GM13977 (cell line): ENCODE measurements at regions not wholly inside any gene's neighbourhood (a gene's known extent, or its start where the extent isn't known, plus 50 kb on each side); places are given as distances from the start of the nearest gene placed in this dataset.

ENCODE experiments used
- DNase-seq: peaks from one replicate; pipeline ENCODE4 v3.0.0; 2012; ENCODE audit warnings: low spot score
- in situ Hi-C: fragments of 300-500 bp; cut with MboI; formaldehyde crosslinking; loops from one replicate; pipeline ENCODE4 v1.12.0; 2022; ENCODE audit warnings: low sequenced_read_pairs, low pct_unique_long_range_greater_than_20kb, mixed read lengths, inconsistent platforms; ENCODE audit not compliant: unreplicated experiment
- TF ChIP-seq, protein P1 (sequence below): IDR thresholded peaks from 2 replicates; pipeline ENCODE4 v1.5.1; 2012; ENCODE audit warnings: mild to moderate bottlenecking, control low read depth; ENCODE audit not compliant: insufficient read depth; ENCODE audit errors: extremely low read depth, missing control alignments

DNA sequence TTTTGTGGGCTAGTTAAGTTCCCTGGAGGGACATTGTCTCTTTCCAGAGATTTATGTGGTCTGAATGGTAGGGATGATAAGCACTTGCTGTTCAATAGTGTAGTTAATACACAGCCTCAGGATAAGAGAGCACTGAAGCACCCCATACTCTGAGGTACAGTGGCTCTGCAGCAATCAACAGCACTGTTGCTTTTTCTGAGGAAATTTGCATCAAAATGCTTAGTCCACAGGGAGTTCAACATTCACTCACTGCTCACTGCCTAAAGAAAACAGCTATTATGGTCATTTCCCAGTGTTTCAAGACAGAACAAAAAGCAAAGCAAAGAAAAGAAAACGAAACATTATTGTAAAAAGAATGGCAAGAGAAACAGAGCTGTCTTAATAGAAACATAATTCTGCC lies 441.9 kb downstream of the PLOD2 start:
- in situ Hi-C loops: no loop called here
- no peak for DNase-seq
- TF ChIP-seq, protein P1, sequence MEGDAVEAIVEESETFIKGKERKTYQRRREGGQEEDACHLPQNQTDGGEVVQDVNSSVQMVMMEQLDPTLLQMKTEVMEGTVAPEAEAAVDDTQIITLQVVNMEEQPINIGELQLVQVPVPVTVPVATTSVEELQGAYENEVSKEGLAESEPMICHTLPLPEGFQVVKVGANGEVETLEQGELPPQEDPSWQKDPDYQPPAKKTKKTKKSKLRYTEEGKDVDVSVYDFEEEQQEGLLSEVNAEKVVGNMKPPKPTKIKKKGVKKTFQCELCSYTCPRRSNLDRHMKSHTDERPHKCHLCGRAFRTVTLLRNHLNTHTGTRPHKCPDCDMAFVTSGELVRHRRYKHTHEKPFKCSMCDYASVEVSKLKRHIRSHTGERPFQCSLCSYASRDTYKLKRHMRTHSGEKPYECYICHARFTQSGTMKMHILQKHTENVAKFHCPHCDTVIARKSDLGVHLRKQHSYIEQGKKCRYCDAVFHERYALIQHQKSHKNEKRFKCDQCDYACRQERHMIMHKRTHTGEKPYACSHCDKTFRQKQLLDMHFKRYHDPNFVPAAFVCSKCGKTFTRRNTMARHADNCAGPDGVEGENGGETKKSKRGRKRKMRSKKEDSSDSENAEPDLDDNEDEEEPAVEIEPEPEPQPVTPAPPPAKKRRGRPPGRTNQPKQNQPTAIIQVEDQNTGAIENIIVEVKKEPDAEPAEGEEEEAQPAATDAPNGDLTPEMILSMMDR: no peak

DNA sequence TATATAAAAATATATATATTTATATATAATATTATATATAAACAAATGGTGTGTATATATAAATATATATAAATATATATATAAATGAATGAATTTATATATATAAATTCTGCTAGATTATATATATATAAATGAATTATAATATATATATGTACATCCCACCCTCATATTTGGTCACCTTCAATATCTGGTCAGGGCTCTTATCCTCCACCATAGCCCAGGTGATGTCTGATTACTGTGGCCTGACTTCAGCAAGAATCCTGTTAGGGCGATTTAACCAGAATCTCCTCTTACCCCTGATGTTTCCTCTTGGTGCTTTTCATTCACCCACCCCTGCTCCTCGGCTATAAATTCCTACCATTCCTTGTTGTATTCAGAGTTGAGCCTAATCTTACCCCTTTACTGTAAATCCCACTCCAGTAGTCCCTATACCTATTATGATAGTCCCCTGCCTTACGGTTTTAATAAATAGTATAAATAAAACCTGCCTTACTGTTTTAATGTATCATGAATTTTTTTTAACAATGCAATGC lies 439.6 kb downstream of the PLOD2 start:
- TF ChIP-seq, protein P1: no peak
- in situ Hi-C loops: no loop called here
- DNase-seq: no peak

DNA sequence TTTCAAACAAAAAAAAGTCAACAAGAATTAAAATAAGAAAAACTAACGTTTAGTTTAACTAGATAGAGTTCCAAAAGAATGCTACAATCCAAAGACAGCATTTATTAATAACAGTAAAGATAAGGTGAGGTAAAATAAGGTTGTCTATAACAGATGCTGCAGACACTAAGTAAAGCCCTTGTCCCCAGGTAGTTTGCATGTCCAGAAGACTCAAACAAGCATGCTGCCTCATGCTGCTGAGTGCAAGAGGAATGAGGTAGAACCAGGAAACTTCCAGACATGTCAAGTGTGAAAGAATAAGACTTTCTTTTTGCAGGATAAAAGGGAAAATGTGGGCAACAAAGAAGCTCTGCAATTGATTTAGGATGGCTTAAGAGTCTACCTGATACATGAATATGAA lies 439.2 kb downstream of the PLOD2 start:
- TF ChIP-seq, protein P1: no peak
- DNase-seq: no peak
- in situ Hi-C loops: no loop called here

DNA sequence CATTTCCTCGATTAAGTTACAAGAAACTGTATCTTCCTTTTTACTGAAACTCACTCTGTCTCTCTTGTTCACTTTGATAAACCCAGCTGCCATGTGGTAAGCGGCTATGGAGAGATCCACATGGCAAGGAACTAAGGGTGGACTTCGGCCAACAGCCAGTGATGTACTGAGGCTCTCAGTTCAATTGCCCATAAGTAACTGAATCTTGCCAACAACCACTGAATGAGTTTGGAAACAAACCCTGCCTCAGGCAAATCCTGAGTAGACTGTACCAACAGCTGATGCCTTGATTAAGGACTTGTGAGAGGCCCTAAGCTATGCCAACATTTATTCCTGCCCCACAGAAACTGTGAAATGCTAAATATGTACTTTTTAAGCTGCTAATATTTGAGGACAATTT lies 433.5 kb downstream of the PLOD2 start:
- DNase-seq: no peak
- TF ChIP-seq, protein P1: no peak
- in situ Hi-C loops: no loop called here

DNA sequence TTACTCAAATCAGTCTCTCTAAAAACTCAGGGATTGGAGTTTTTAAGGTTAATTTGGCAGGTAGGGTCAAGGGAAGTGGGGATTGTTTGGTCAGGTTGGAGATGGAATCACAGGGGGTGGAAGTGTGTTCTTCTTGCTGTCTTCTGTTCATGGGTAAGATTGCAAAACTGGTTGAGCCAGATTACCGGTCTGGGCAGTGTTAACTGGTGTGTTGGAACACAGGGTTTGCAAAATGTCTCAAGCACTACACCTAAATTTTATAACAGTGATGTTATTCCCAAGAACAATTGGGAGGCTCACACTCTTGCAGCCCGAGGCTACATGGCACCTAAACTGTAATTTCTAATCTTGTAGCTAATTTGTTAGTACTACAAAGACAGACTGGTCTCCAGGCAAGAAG lies 425.4 kb downstream of the PLOD2 start:
- TF ChIP-seq, protein P1: no peak
- no peak for DNase-seq
- in situ Hi-C loops: no loop called here

- no peak for DNase-seq
- in situ Hi-C loops: no loop called here
- TF ChIP-seq, protein P1: no peak
These were observed 423.0 kb downstream of the PLOD2 start for GRCh38 chr3:145737952-145738351.

GRCh38 chr3:145739926-145740325 lies 421.1 kb downstream of the PLOD2 start:
- in situ Hi-C loops: no loop called here
- TF ChIP-seq, protein P1: no peak
- no peak for DNase-seq
